Osteocyte (in vitro differentiated cells): ENCODE measurements at regions not wholly inside any gene's neighbourhood (a gene's known extent, or its start where the extent isn't known, plus 50 kb on each side); places are given as distances from the start of the nearest gene placed in this dataset.
"Not testable (repeated sequence)": the region's sequence is repeated elsewhere in the genome, so short reads cannot be mapped to it uniquely, and the experiment has no call there.

Experiments used
- DNase-seq: peaks from one replicate; pipeline ENCODE4 v3.0.0; 2021; ENCODE audit warnings: mixed read lengths; ENCODE audit not compliant: unreplicated experiment; ENCODE audit errors: extremely low spot score
- H3K27ac Mint-ChIP-seq: one replicate; pipeline ENCODE4 v1.8.0; 2021; ENCODE audit warnings: mild to moderate bottlenecking, mixed read lengths; ENCODE audit not compliant: unreplicated experiment
- H3K27me3 Mint-ChIP-seq: one replicate; pipeline ENCODE4 v1.8.0; 2021; ENCODE audit warnings: mixed read lengths; ENCODE audit not compliant: unreplicated experiment
- H3K36me3 Mint-ChIP-seq: one replicate; pipeline ENCODE4 v1.8.0; 2021; ENCODE audit warnings: mixed read lengths; ENCODE audit not compliant: unreplicated experiment
- H3K4me1 Mint-ChIP-seq: one replicate; pipeline ENCODE4 v1.8.0; 2021; ENCODE audit warnings: mixed read lengths; ENCODE audit not compliant: unreplicated experiment
- H3K4me3 Mint-ChIP-seq: one replicate; pipeline ENCODE4 v1.8.0; 2021; ENCODE audit warnings: mild to moderate bottlenecking, moderate library complexity, mixed read lengths; ENCODE audit not compliant: unreplicated experiment
- H3K9me3 Mint-ChIP-seq: one replicate; pipeline ENCODE4 v1.8.0; 2021; ENCODE audit warnings: mixed read lengths; ENCODE audit not compliant: unreplicated experiment
- TF ChIP-seq, protein P1 (sequence below): fragments of 200-600 bp; sonication (generic); IDR thresholded peaks from 2 replicates; pipeline ENCODE4 v1.5.0; 2021; ENCODE audit warnings: antibody characterized with exemption, mild to moderate bottlenecking, moderate library complexity

DNA sequence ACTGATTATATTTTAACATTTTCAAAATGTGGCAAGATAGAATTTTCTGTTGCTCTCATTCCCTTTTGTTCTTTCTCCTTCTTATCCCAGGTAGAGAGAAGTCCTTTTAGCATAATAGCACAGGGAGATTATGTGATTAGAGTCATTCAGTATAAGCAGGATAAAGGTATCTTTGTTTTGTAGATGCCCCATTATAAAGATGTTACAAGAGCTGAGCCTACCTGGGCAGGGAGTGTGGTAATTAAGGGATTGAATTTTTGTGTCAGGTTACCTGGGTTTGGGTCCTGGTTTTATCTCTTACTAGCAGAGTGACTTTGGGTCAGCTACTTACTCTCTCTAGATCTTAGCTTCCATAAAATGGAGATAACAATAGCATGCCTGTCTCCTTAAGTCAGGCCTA, 536.5 kb downstream of the TMEM135 start:
- H3K4me1 Mint-ChIP-seq = no peaks in the 10 kb centered on the region
- no peak for DNase-seq
- H3K36me3 Mint-ChIP-seq = no peaks in the 10 kb centered on the region
- H3K4me3 Mint-ChIP-seq = no peak overlapping the region
- TF ChIP-seq, protein P1, sequence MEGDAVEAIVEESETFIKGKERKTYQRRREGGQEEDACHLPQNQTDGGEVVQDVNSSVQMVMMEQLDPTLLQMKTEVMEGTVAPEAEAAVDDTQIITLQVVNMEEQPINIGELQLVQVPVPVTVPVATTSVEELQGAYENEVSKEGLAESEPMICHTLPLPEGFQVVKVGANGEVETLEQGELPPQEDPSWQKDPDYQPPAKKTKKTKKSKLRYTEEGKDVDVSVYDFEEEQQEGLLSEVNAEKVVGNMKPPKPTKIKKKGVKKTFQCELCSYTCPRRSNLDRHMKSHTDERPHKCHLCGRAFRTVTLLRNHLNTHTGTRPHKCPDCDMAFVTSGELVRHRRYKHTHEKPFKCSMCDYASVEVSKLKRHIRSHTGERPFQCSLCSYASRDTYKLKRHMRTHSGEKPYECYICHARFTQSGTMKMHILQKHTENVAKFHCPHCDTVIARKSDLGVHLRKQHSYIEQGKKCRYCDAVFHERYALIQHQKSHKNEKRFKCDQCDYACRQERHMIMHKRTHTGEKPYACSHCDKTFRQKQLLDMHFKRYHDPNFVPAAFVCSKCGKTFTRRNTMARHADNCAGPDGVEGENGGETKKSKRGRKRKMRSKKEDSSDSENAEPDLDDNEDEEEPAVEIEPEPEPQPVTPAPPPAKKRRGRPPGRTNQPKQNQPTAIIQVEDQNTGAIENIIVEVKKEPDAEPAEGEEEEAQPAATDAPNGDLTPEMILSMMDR = no peak
- no peak overlapping the region for H3K27ac Mint-ChIP-seq
- no peaks in the 10 kb centered on the region for H3K27me3 Mint-ChIP-seq
- H3K9me3 Mint-ChIP-seq = no peaks in the 10 kb centered on the region

DNA sequence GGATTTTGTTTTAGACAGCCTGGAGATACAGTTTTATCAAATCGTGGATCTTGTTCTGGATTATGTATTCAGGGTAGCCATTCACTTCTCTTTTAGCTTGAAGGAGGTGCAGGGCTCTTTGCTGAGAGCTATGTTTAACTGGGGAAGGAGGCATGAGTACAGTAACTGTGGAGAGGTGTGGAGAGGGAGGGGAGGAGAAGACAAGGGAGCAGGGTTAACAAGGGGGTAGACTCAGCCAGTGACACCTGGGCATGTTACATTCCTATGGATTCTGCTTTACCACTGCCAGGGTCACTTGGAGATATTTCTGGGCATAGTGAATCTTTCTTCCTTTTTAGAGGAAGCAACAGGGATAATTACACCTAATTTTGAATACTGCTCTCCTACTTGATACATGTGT, 536.0 kb downstream of the TMEM135 start:
- H3K27me3 Mint-ChIP-seq = no peaks in the 10 kb centered on the region
- DNase-seq = no peak
- no peaks in the 10 kb centered on the region for H3K9me3 Mint-ChIP-seq
- H3K27ac Mint-ChIP-seq = no peak overlapping the region
- TF ChIP-seq, protein P1 = no peak
- H3K4me3 Mint-ChIP-seq = no peak overlapping the region
- no peaks in the 10 kb centered on the region for H3K36me3 Mint-ChIP-seq
- no peaks in the 10 kb centered on the region for H3K4me1 Mint-ChIP-seq

DNA sequence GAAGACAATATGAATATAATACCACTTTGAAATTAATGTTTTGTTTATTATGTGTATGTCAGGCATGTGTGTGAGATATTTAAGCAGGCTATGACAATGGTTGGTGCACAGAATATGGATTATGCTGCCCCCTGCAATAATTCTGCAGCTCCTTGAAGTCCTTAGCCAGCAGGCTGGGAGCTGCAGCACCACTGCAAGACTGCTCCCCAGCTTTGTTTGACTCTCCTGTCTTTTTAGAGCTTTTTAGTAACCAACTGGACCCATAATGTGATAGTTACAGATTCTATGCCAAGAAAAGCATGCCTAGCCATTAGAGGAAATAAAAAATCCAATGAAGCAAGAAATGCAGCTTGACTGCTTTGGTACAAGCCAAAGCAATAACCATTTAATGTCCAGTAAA, 535.1 kb downstream of the TMEM135 start:
- H3K9me3 Mint-ChIP-seq = no peaks in the 10 kb centered on the region
- no peaks in the 10 kb centered on the region for H3K27me3 Mint-ChIP-seq
- H3K36me3 Mint-ChIP-seq = no peaks in the 10 kb centered on the region
- TF ChIP-seq, protein P1 = no peak
- DNase-seq = no peak
- H3K4me3 Mint-ChIP-seq = no peak overlapping the region
- H3K27ac Mint-ChIP-seq = no peak overlapping the region
- no peaks in the 10 kb centered on the region for H3K4me1 Mint-ChIP-seq

DNA sequence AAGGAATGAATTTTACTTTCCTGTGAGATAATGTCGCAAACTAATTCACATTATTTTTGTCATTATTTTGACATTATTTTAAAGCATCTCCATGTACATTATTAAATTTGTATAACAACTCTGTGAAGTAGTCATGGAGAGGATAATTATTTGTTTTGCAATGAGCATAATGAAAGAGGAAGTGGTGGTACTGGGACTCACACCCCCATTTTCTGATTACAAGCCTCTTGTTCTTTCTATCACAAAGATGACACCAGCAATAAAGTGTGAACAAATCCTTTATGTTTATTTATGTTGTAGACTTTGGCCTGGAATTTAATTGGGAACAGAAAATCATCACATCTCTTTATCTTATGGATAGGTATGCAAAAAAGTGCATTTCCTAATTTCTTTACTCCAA, 522.6 kb downstream of the TMEM135 start:
- H3K27me3 Mint-ChIP-seq = peaks cover 8% of the 10 kb centered on the region
- H3K4me1 Mint-ChIP-seq = no peaks in the 10 kb centered on the region
- no peaks in the 10 kb centered on the region for H3K36me3 Mint-ChIP-seq
- no peaks in the 10 kb centered on the region for H3K9me3 Mint-ChIP-seq
- no peak overlapping the region for H3K27ac Mint-ChIP-seq
- TF ChIP-seq, protein P1 = no peak
- H3K4me3 Mint-ChIP-seq = no peak overlapping the region
- no peak for DNase-seq

DNA sequence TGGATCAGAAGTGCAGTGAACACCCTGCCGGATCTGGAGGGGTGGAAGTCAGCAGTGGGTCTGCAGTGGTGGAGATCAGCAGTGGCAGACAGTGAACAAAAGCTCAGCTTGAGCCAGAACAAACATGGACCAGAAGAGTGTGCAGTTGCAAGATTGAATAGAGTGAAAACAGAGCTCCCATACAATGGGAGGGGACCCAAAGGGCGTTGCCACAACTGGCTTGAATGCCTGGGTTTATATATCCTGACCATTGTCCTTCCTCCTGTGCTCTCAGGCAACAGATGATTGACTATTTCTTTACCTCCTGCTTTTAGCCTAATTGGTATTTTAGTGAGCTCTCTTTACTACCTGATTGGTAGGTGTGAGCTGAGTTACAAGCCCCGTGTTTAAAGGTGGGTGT, 522.1 kb downstream of the TMEM135 start:
- not testable (repeated sequence) for H3K27me3 Mint-ChIP-seq, H3K36me3 Mint-ChIP-seq, H3K27ac Mint-ChIP-seq, DNase-seq, H3K4me1 Mint-ChIP-seq, H3K9me3 Mint-ChIP-seq, H3K4me3 Mint-ChIP-seq

DNA sequence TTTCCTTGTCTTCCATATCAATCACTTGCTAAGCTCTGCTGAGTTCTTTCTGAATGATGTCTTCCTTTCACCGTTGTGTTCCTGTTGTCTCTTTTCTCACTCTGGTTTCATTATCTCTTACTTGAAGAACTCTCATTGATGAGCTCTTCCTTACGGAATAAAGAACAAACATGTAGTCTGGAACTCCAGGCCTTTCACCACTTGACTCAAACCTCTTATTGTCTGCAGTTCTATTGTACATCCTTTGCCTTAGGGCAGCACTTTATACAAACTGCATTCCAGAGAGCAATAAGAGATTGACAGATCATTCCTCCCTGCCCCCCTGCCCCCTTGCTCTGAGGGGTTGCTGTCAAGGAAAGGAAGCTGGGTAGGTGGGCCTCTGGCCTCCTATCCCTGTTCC, 517.4 kb downstream of the TMEM135 start:
- no peak overlapping the region for H3K4me3 Mint-ChIP-seq
- no peak for DNase-seq
- no peaks in the 10 kb centered on the region for H3K27me3 Mint-ChIP-seq
- TF ChIP-seq, protein P1 = no peak
- H3K4me1 Mint-ChIP-seq = no peaks in the 10 kb centered on the region
- no peaks in the 10 kb centered on the region for H3K36me3 Mint-ChIP-seq
- no peak overlapping the region for H3K27ac Mint-ChIP-seq
- H3K9me3 Mint-ChIP-seq = peaks cover 1% of the 10 kb centered on the region
